SKM-1 (cell line): ENCODE measurements at regions not wholly inside any gene's neighbourhood (a gene's known extent, or its start where the extent isn't known, plus 50 kb on each side); places are given as distances from the start of the nearest gene placed in this dataset.

ENCODE experiments used
- DNase-seq: peaks from one replicate; lab custom pipeline; 2025; ENCODE audit not compliant: unreplicated experiment; lab: John Stamatoyannopoulos, UW

DNA sequence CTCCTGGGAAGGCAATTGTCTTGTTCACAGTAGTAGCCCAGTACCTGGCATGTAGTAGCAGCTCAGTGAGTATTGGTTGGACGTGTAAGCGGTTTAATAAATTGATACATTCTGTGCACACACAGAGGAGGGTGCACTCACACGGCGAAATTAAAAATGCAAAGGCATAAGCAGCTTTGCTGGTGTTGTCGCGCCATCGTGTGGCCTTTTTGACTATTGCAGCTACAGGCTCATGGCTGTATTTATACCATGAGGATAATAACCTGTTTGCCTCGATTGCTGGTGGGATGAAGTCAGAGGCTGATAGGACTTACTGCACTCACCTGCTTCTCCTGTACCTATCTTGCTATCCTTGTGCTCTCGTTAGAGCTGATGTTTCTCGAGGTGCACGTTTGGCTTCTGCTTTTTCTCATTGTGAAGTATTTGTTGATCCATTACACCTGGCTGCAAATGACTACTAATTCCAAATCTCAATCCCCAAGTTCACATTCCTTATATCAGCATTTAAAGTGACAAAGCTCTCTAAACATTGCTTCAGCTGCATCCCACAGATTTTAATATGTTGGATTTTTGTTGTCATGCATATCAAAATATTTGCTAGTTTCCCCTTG is 61.5 kb downstream of the TBXT start:
- peak; percentile 60 for DNase-seq

DNA sequence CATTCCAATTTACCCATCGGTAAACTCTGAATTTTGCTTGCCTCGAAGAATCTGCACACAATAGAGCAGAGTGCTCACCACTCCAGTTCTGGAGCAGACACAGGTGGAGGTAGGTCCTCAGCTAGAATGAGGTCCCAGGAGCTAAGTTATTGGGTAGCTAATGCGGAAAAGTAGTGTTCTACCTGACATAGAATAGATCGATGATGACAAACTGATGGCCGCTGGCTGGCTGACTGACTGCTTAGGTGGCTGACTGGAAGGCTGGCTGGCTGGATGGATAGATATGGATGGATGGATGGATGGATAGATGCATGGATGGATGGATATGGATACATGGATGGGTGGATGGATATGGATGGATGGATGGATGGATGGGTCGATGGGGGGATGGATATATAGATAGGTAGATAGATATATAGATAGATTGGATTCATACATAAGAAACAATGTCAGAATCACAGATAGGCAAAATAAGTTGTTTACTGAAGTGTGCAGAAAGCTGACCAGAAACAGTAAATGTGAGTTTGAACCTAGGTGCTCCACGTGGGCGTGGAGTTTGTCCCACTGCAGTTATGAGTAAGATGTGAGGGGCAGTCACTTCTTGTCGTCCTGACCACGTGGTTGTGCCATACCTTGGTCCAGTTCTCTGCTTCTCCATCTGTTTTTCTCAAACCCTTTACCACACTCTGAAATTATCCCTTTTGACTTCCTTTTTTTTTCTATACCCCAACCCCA is 62.1 kb downstream of the TBXT start:
- DNase-seq = no peak

DNA sequence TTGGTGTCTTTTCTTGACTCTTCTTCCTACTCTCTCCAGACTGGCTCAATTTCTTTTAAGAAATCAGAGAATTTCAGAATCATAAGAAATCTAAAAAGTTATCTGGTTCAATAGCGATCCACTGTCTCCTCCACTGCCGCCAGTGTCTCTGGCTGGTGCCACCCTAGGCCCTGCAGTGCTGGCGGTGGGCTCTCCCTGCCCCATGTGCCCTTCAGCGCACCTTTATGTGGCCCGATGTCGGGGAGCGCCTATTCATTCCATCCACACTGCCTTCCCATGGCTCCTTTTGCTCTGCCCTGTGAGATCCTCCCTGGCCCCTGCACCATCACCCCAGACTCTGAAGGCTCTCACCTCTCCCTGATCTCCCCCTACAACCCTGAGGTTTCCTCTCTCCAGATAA is 62.8 kb downstream of the TBXT start:
- no peak for DNase-seq

DNA sequence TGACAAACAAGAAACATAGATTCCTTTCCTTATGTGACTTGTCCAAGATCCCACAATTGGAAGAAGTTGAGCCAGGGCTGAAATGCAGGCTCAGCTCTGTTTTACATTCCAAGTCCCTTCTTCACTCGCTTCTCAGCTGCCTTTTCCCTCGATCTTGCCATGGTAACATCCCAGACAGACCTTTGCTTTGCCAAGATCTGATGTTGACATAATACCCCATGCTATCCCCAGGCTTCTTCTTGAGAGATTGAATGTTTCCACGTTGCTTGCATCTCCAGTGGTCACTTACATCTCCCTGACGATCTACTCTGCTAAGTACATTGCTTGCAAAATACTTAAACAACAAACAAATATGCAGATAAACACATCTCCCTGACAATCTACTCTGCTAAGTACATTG is 63.5 kb downstream of the TBXT start:
- DNase-seq = no peak

DNA sequence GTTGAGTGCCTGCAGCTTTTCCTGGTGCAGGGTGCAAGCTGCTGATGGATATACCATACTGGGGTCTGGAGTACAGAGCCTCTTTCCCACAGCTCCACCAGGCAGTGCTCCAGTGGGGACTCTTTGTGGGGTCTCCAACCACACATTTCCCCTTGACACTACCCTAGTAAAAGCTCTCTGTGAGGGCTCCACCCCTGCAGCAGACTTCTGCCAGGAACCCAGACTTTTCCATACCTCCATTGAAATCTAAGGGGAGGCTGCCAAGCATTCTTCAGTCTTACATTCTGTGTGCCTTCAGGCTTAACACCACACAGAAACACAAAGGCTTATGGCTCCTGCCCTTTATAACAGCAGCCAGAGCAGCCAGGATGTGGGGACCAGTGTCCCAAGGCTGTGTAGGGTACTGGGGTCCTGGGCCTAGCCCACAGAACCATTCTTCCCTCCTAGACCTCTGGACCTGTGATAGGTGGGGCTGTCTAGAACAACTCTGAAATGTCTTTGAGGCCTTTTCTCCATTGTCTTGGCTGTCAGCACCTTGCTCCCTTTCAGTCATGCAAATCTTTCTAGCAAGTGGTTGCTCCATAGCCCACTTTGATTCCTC is 65.7 kb downstream of the TBXT start:
- no peak for DNase-seq

DNA sequence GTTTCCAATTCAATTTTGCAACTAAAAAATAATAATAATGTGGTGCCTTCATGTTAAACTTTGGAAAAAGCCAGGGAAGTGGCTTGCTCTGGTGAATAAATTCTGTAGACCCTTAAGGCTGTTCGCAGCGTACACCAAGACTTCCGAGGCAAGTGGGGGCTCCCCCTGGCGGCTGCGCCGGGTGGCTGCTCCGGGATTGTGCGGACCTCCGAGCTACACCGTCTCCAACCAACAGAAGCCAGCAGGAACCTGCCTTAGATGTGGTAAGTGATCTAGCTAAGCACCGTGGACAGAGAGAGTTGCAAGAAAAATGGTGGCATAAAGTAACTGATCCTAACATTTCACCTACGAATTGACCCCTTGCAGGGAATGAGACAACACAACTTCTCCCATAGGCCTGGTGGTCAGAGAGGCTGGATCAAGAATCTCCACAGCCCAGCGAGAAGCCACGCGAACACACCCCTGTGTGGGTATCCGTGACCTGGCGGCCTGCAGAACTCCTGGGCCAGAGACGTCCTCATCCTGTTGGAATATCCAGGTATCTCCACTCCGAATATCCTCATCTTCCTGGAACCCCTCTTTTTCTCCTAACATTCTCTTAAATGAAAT is 69.6 kb downstream of the TBXT start:
- DNase-seq = peak; percentile 40

DNA sequence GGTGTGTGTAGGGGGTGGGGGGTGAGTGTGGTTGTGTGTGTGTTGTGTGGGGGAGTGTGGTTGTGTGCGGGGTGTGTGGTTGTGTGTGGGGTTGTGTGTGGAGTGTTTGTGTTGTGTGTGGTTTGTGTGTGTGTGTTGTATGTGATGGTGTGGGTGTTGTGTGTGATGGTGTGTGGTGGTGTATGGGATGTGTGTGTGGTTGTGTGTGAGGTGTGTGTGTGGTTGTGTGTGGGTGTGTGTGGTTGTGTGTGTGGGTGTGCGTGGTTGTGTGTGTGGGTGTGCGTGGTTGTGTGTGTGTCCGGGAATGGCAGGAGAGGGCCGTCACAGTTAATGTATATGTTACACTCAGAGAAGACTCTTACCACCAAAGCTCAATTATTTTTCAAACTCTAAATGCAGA is 79.8 kb downstream of the TBXT start:
- no peak for DNase-seq

DNA sequence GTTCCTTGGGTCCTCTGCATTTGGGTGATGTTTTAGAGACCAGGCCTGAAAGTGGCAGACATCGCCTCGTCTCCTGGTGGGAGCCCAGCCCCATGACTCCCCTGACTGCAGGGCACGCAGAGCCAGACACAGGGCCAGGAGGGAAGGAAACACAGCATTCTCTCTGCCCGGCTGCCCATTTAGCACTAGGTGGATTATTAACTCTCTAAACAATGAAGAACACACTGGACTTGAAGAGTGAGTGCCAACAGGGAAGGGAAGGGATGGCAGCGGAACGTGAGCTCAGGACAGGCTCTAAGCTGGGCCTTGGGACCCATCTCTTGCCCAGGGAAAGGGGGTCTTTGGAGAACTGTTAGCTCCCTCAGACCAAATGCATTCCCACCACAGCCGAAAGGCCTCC is 80.4 kb downstream of the TBXT start:
- DNase-seq = no peak

DNA sequence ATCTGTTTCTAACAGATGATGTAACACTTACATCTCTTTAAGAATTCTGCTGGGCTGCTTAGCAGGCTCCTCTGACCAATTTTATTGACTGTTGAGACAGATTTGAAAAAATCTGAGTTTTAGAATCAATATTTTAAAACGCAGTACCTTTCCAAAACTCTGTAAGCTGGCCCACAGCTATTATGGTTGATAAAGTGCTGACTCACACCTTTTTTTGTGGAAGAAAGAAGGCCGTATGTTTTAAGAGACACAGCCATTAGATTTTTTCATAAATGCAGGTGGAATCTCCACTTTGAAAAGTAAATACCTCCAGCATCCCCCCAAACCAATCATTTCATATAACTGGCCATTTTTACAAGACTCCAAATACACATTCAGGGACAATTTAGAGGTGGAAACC is 82.2 kb downstream of the TBXT start:
- DNase-seq = no peak

DNA sequence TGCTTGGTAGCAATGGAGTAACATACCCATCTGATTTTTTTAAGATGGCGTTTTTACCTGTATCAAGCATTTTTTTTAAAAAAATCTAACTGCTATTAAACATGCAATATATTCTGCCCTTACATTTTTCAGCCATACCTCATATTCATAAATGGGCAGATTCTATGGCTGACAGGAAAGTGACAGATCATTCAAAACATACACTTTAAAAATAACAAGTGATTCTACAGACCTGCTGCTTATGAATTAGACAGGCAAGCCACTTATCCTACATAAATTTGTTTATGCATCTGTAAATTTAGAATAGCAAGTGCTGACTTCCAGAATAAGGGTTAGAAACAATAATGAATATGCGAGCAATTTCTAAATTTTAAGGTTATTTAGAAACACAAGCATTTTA is 82.7 kb downstream of the TBXT start:
- no peak for DNase-seq

DNA sequence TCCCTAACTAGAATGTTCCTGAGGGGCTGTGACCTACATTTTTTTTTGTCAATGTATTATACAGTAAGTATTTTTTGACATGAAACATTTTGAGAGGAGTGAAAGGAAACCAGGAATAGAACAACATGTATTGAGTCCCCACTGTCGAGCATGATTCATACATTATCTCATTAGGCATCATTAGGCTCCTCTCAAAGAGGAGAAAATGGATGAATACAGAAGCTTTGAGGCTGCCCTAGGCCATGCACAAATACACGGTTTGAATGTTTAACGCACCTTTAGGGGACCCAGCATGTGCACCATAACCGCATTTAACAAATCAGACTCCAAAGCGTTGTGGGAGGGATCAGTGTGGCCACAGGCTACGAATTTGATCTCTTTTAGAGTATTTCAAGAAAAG is 87.8 kb downstream of the TBXT start:
- DNase-seq = no peak

DNA sequence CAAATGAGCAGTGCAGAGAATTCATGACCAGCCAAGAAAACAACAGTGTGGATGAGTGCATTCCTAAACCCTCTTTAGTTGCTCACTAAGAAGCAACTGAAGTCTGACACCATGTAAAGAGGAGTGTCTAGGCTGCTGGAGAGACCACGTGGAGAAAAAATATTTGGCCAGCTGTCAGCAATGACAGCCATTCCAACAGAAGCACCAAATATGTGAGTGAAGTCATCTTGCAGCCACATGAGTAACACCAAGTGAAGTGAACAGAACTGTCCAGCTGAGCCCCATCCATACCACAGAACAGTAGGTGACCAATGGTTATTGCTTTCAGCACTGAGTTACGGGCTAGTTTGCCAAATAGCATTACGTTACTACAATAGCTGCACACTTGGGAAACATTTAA is 89.4 kb downstream of the TBXT start:
- no peak for DNase-seq

DNA sequence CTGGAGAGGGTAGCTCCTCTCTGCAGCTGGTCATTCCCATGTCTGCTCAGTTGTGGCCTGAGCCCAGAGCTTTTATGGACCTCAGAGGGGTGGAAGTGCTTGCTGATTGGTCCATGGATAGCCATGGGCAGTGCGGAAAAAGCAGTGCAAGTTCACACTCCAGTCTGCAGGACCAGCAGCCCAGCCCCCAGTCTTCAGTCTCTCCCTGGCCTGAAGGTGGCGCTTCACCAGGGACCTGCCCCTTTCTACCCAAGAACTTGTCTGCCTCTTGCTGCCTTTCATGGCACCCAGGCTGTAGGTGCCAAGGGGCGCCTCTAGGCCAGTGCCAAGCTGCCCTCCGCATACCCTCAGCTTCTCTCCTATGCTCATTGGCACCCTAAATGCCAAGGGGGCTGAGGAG is 91.0 kb downstream of the TBXT start:
- DNase-seq = no peak

DNA sequence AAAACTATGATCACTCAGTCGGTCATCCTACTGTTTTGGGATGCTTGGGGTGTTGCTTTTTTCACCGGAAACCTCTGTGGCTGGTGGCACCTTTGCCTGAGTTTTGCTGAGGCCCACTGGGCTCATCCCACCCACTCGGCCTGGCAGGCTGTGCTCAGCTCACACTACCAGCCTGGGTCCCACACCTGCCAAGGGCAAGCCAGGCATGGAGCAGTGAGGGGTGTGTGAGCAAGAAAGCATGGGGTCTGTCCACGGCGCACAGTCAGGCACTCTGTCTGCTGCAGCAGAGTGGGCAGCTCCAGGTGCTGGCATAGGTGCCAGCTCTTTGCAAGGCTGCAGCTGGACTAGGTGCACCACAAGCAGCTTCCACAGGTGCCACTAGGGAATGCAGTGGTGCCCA is 91.7 kb downstream of the TBXT start:
- no peak for DNase-seq

DNA sequence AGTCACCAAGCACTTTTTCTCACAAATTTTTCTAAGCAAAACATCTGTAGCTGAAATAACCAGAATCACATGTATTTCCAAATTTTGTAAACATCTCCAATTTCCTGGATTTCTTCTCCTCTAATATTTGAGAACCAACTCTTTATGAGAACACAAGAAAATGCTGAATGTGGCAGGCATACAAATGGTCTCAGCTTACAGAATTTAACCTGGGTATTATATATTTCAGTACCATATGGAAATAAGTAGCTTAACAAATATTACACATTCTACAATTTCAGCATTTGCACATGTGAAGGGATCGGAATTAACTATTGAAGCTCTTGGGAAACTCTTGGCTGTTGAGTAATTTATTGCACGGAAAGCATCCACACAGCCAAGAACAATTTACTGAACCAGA is 92.5 kb downstream of the TBXT start:
- no peak for DNase-seq

DNA sequence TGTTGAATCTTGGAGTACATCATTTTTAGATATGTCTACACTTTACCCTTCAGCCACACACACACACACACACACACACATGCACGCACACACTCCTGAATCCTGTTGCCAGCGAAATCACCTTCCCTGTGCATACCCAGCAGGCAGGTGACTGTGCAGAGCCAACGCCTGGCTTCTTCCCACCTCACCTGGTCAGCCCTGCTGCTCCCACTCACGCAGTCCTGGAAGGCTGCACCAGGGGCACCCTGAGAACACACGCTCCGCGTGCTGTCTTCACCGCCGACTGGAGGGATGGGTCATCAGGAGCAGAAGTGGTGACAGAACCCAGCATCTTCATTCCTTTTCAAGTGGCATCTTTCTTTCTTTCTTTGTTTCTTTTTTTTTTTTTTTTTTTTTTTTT is 94.6 kb downstream of the TBXT start:
- no peak for DNase-seq

DNA sequence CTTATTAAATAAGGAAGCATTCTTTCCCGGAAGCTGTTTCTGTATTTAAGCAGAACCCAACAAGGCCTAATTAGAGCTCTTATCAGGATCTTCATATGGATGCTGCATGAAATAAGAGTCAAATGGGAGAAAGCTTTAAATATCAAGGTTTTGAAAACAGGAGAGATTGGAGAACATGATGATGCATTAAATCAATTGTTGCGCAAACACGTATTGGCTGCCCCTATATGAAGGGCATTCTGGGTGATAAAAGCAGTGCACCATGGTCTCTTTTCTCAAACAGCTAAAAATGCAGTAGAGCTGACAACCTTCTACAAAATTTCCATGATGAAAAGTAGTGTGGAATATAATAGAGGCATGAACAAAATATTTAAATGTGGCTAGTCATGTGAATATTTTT is 98.9 kb downstream of the TBXT start:
- no peak for DNase-seq

DNA sequence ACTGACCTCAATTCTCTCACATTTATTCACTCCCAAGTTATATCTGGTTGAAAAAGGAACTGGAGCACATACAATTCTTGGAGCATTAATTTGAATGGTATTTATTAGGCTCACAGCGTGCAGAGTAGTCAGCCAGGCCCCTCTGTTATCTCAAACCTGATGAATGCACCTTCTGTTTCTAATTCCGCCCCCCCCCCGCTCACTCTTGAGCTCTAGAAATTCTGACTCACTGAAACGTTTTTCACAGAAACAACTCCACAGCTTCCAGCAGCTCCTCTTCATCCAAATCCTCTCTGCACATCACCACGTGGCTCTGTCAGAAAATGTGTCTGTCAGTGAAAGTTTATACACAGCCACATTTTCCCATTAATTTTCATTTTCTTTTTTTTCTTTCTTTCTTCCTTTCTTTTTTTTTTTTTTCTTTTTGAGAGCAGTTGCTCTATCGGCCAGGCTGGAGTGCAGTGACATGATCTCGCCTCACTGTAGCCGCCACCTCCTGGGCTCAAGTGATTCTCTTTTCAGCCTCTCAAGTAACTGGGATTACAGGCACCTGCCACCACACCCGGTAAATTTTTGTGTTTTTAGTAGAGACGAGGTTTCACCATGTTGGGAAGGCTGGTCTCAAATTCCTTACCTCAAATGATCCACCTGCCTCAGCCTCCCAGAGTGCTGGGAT is 109.4 kb downstream of the TBXT start:
- no peak for DNase-seq

DNA sequence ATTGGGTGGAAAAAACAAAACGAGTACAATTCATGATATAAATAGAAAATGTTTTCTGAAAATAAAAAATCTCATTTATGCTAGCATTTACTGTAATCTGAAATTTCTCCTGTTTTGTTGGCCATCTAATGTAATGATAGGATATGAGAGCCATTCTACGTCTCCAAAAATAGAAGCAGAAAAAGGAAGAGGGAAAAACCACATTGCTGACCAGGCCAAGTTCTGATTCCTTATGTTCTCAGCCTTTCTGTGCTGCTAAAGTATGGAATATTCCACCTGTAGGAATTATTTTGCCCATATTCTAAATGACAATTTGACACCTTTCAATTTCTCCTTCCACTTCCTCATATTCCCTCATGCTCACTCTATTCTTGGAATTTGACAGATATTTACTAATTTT is 110.2 kb downstream of the TBXT start:
- no peak for DNase-seq

DNA sequence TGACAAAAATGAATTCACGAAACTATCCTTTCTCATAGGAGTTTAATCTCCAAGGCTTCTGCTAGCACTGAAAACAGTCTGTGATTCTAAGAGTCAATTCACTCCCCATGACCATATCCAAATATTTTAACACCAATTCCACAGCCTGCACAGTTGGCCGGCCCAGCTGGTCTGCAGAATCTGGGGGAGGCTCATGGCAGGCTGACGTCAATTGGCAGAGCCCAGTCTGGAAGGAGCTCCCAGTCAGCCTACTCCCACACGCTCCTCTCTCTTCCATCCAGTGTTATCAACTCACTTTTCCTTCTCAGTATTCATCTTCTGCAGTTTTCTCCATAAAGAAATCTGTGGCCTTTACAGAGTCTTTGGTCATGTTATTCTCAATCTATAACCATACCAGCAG is 111.0 kb downstream of the TBXT start:
- no peak for DNase-seq

DNA sequence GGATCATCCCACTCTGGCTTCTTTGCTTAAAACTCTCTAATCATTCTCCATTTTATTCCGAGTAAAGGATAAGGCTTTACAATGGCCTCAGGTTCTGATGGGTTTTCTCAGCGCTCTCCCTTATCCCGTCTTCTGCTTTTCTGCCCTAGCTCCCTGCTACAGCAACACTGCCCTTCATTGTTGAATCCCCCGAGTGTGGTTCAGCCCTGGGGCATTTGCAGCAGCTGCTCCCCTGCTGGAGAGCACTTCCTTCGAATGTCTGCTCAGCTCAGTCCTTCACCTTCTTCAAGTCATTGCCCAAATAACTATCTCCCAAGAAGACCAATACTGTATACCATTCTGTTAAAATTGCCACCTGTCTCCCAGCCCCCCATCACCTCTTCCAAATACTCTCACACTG is 111.8 kb downstream of the TBXT start:
- no peak for DNase-seq

DNA sequence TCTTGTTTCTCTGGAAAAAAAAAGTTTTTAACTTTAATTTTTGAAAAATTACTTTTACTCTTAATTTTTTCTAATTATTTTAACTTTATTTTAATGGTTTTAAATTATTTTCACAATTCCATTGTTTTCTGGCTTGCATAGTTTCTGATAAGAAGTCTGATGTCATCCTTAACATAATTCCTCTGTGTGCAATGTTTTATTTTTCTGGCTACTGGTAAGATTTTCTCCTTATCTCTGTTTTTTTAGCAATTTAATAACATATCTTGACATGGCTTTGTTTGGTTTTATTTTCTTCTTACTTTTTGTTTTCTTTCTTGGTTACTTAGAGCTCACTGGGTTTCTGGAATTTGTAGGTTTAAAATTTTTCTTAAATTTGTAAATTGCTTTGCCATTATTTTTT is 114.8 kb downstream of the TBXT start:
- DNase-seq = no peak
